SJSA1 (cell line): ENCODE measurements at regions not wholly inside any gene's neighbourhood (a gene's known extent, or its start where the extent isn't known, plus 50 kb on each side); places are given as distances from the start of the nearest gene placed in this dataset.
A peak's percentile ranks its signal among the peaks of the same experiment; 100 is the strongest.

ENCODE experiments used
- DNase-seq, 2 experiments: peaks; one replicate each; pipeline ENCODE4 v3.0.0-alpha.2; 2015 to 2020; ENCODE audit warnings: low spot score in 2 of 2, low read depth in 1 of 2
- H3K27ac ChIP-seq: fragments of 250-450 bp; sonication (Bioruptor Pico); 2 replicates; pipeline ENCODE4 v1.5.1; 2020; ENCODE audit warnings: mild to moderate bottlenecking, moderate library complexity
- H3K27me3 ChIP-seq: fragments of 250-450 bp; sonication (Bioruptor Pico); replicated peaks from 2 replicates; pipeline ENCODE4 v1.5.1; 2020; ENCODE audit warnings: mild to moderate bottlenecking, moderate library complexity
- H3K36me3 ChIP-seq: fragments of 250-450 bp; sonication (Bioruptor Pico); 2 replicates; pipeline ENCODE4 v1.5.1; 2020; ENCODE audit warnings: mild to moderate bottlenecking
- H3K4me1 ChIP-seq: fragments of 250-450 bp; sonication (Bioruptor Pico); replicated peaks from 2 replicates; pipeline ENCODE4 v1.6.1; 2021; ENCODE audit warnings: mild to moderate bottlenecking
- H3K4me3 ChIP-seq: fragments of 250-450 bp; sonication (Bioruptor Pico); 2 replicates; pipeline ENCODE4 v1.5.1; 2020; ENCODE audit warnings: mild to moderate bottlenecking
- H3K9me3 ChIP-seq: fragments of 250-450 bp; sonication (Bioruptor Pico); replicated peaks from 2 replicates; pipeline ENCODE4 v1.5.1; 2020; ENCODE audit warnings: mild to moderate bottlenecking

DNA sequence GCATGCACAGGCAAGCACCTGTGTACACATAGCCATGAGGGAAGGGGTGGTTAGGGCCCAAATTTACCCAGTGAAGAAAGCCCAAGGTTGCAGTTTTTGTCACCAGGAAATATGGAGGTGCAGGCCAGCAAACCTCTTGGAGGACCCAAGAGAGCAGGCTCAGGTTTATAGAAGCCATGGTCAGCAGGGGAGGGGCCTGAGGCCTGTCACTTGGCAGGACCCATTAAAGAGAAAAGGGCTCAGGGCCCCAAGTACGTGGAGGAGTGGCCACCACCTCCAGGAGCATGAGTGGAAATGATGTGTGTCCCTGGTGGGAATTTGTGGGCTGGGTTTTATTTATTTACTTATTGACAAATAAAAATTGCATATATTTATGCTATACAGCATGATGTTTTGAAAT lies 192.9 kb downstream of the HAUS1 start:
- Histone ChIP-seq H3K27ac (no peak overlapping the region), H3K4me3 (no peak overlapping the region), H3K36me3 (no peaks in the 10 kb centered on the region), H3K4me1 (no peaks in the 10 kb centered on the region), H3K9me3 (no peaks in the 10 kb centered on the region), H3K27me3 (no peaks in the 10 kb centered on the region)
- no peak for DNase-seq

DNA sequence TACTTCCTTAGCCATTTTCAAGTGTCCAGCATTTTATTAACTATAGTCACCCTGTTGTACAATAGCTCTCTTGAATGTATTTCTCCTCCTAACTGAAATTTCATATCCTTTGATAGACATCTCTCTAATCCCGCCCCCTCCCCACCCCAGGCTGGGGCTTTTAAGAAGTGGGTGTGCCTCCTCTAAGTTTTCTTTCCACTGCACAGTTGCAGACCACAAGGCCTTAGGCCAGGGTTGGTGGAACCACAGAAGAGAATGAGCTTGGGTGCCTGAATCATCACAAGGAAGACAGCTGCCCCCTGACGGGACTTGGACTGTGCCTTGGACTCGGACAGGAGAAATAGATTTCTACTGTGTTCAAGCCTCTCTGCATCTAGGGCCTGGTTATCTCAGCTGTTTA lies 193.4 kb downstream of the HAUS1 start:
- H3K27me3 ChIP-seq = no peaks in the 10 kb centered on the region
- peaks cover 2% of the 10 kb centered on the region; the same call in 1 of the 2 replicates for H3K4me1 ChIP-seq
- H3K36me3 ChIP-seq = no peaks in the 10 kb centered on the region
- no peak for DNase-seq
- no peaks in the 10 kb centered on the region for H3K9me3 ChIP-seq
- no peak overlapping the region for H3K4me3 ChIP-seq
- H3K27ac ChIP-seq = no peak overlapping the region

DNA sequence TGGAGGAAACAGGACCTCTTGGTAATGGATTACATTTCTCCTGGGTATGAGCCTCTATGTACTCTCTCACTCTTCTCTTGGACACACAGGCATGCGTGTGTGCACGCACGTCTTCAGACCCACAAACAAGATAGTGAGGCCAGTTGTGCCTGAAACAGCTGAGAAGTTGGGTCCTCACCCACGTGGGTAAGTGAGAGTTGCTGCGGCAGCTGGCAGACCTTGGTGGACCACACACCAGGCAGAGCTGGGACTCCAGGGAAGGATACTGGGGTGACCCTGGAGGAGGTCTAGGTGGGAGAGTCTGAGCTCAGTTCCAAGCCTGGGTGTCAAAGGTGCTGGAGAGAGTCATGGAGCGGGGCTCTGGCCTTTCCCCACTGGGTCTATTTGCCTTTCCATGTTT lies 194.3 kb downstream of the HAUS1 start:
- Histone ChIP-seq H3K9me3 (no peaks in the 10 kb centered on the region), H3K4me1 (peaks cover 6% of the 10 kb centered on the region; the same call in 1 of the 2 replicates), H3K27me3 (no peaks in the 10 kb centered on the region), H3K36me3 (no peaks in the 10 kb centered on the region), H3K4me3 (no peak overlapping the region), H3K27ac (no peak overlapping the region)
- DNase-seq = no peak

- Histone ChIP-seq H3K27me3 (no peaks in the 10 kb centered on the region), H3K4me1 (peaks cover 6% of the 10 kb centered on the region; the same call in 1 of the 2 replicates), H3K27ac (no peak overlapping the region), H3K9me3 (no peaks in the 10 kb centered on the region), H3K4me3 (no peak overlapping the region), H3K36me3 (no peaks in the 10 kb centered on the region)
- DNase-seq = no peak
Measured at GRCh38 chr18:46299465-46300008, 195.4 kb downstream of the HAUS1 start.

DNA sequence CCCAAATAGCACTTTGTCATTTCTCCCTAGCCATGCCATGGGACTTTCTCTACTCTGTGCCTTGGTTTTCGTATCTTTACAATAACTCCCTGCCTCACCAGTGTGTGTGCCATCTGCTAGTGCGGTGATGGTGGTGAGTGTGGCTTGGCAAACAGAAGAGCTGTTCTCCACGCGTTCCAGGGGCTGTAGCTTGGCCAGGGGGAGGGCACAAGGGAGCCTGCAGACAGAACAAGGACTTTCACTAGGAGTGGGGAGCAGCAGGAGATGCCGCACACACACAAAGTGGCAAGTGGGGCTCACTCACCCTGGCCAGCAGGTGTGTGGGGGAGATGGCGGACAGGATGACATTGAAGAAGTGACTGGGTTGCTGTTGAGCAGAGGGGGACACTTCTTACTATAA lies 196.9 kb downstream of the HAUS1 start:
- DNase-seq = no peak
- Histone ChIP-seq H3K36me3 (no peaks in the 10 kb centered on the region), H3K4me3 (no peak overlapping the region)

GRCh38 chr18:46301571-46301970 lies 197.4 kb downstream of the HAUS1 start:
- H3K4me1 ChIP-seq = peaks cover 6% of the 10 kb centered on the region; the same call in 1 of the 2 replicates
- H3K9me3 ChIP-seq = no peaks in the 10 kb centered on the region
- no peak overlapping the region for H3K27ac ChIP-seq
- no peaks in the 10 kb centered on the region for H3K27me3 ChIP-seq
- DNase-seq = no peak
- H3K36me3 ChIP-seq = no peaks in the 10 kb centered on the region
- no peak overlapping the region for H3K4me3 ChIP-seq

More for the DNA sequence above, 196.9 kb downstream of the HAUS1 start:
- peaks cover 6% of the 10 kb centered on the region; the same call in 1 of the 2 replicates for H3K4me1 ChIP-seq
- H3K27ac ChIP-seq = no peak overlapping the region
- H3K9me3 ChIP-seq = no peaks in the 10 kb centered on the region
- no peaks in the 10 kb centered on the region for H3K27me3 ChIP-seq

- DNase-seq = peak in 1 of 2 experiments; percentile 20
- H3K9me3 ChIP-seq = no peaks in the 10 kb centered on the region
- peaks cover 1% of the 10 kb centered on the region for H3K27me3 ChIP-seq
- H3K4me1 ChIP-seq = peaks cover 6% of the 10 kb centered on the region; the same call in 1 of the 2 replicates
- no peaks in the 10 kb centered on the region for H3K36me3 ChIP-seq
- H3K4me3 ChIP-seq = peak overlapping the region; percentile 20
- H3K27ac ChIP-seq = no peak overlapping the region
Measured at GRCh38 chr18:46302528-46303485, 198.6 kb downstream of the HAUS1 start.

GRCh38 chr18:46310258-46310657 lies 206.1 kb downstream of the HAUS1 start:
- no peak overlapping the region for H3K4me3 ChIP-seq
- DNase-seq = no peak
- H3K27me3 ChIP-seq = peaks cover 4% of the 10 kb centered on the region
- no peak overlapping the region for H3K27ac ChIP-seq
- H3K4me1 ChIP-seq = no peaks in the 10 kb centered on the region
- no peaks in the 10 kb centered on the region for H3K36me3 ChIP-seq
- H3K9me3 ChIP-seq = no peaks in the 10 kb centered on the region

GRCh38 chr18:46310675-46311345 lies 206.6 kb downstream of the HAUS1 start:
- no peak for DNase-seq
- Histone ChIP-seq H3K9me3 (no peaks in the 10 kb centered on the region), H3K36me3 (no peaks in the 10 kb centered on the region), H3K27ac (no peak overlapping the region), H3K4me1 (no peaks in the 10 kb centered on the region), H3K27me3 (peaks cover 4% of the 10 kb centered on the region), H3K4me3 (no peak overlapping the region)

DNA sequence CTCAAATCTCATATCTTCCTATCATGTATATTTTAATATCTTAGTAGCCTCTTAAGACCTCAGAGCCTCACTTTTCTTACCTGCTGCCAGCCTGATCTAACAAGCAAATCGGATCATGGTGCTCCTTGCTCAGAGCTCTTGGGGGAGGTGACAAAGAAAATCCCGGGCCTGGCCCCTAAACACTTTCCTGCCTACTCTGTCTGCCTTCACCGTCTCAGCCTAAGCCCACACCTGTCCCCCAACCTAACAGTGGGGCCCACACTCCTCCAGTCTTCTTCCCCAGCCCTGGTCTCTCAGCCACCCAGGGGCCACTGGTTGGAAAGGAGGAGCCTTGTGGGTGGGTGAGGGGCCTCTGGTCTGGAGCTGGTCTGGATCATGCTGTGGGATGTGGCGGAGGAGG lies 207.3 kb downstream of the HAUS1 start:
- Histone ChIP-seq H3K27ac (no peak overlapping the region), H3K27me3 (peaks cover 4% of the 10 kb centered on the region), H3K4me3 (no peak overlapping the region), H3K4me1 (no peaks in the 10 kb centered on the region), H3K9me3 (no peaks in the 10 kb centered on the region), H3K36me3 (no peaks in the 10 kb centered on the region)
- no peak for DNase-seq

- Histone ChIP-seq H3K9me3 (no peaks in the 10 kb centered on the region), H3K27me3 (peaks cover 4% of the 10 kb centered on the region), H3K4me1 (no peaks in the 10 kb centered on the region)
Measured at GRCh38 chr18:46312221-46312620, 208.0 kb downstream of the HAUS1 start.

DNA sequence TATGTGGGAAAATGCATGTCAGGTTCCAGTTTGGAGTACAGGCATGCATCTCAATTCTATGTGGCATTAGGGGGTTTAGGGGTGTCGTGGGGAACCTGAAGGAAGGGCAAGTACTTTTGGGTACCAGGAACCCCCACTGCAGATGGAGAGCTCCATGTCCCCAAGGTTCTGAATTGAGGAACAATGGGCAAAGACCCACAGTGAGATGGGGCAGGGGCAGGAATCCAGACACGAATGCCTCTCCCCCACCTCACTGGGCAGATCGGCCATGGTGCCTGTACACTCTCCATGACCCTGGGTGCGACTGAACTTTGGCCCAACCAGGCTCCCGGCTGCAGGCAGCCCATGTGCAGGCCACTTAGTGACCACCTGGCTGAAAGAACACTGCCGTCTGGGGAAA lies 209.3 kb downstream of the HAUS1 start:
- no peaks in the 10 kb centered on the region; the same call in 1 of the 2 replicates for H3K9me3 ChIP-seq
- no peaks in the 10 kb centered on the region for H3K27me3 ChIP-seq
- no peak overlapping the region for H3K4me3 ChIP-seq
- H3K4me1 ChIP-seq = no peaks in the 10 kb centered on the region
- no peak for DNase-seq
- H3K36me3 ChIP-seq = no peaks in the 10 kb centered on the region
- no peak overlapping the region for H3K27ac ChIP-seq

More at GRCh38 chr18:46312221-46312620, 208.0 kb downstream of the HAUS1 start:
- no peak overlapping the region for H3K27ac ChIP-seq
- no peak overlapping the region for H3K4me3 ChIP-seq
- no peaks in the 10 kb centered on the region for H3K36me3 ChIP-seq
- no peak for DNase-seq

- no peaks in the 10 kb centered on the region; the same call in 1 of the 2 replicates for H3K9me3 ChIP-seq
- no peaks in the 10 kb centered on the region for H3K4me1 ChIP-seq
- H3K36me3 ChIP-seq = no peaks in the 10 kb centered on the region
- no peak overlapping the region for H3K27ac ChIP-seq
- H3K4me3 ChIP-seq = no peak overlapping the region
- H3K27me3 ChIP-seq = no peaks in the 10 kb centered on the region
- no peak for DNase-seq
Measured at GRCh38 chr18:46314011-46314410, 209.8 kb downstream of the HAUS1 start.

GRCh38 chr18:46315161-46315560 lies 211.0 kb downstream of the HAUS1 start:
- H3K4me1 ChIP-seq = no peaks in the 10 kb centered on the region

More at GRCh38 chr18:46315161-46315560, 211.0 kb downstream of the HAUS1 start:
- Histone ChIP-seq H3K4me3 (no peak overlapping the region), H3K36me3 (no peaks in the 10 kb centered on the region), H3K27me3 (no peaks in the 10 kb centered on the region), H3K9me3 (no peaks in the 10 kb centered on the region; the same call in 1 of the 2 replicates), H3K27ac (no peak overlapping the region)
- DNase-seq = no peak
